ENCODE measurements at regions not wholly inside any gene's neighbourhood (a gene's known extent, or its start where the extent isn't known, plus 50 kb on each side); places are given as distances from the start of the nearest gene placed in this dataset.

GRCh38 chr2:192247456-192247855, 52.7 kb upstream of the TMEFF2 start:
- Histone ChIP-seq H3K4me2 (ENCODE audit: low read depth, low read length) (no peak overlapping the region), H3K9ac (ENCODE audit: insufficient read depth, low read depth, low read length) (no peak overlapping the region), H3K36me3 (replicated peaks in 1 of 2; ENCODE audit: control insufficient read depth in 1 of 2, insufficient read depth in 2 of 2, low read length in 2 of 2) (no peaks in the 10 kb centered on the region), H3K27ac (ENCODE audit: extremely low read length, insufficient read depth, low read length) (no peak overlapping the region), H3K27me3 (ENCODE audit: control insufficient read depth in 1 of 2, insufficient read depth in 2 of 2, low read length in 2 of 2) (no peaks in the 10 kb centered on the region), H2AFZ (ENCODE audit: low read length) (no peak overlapping the region), H3K4me3 (replicated peaks in 1 of 3; ENCODE audit: insufficient read depth in 1 of 3, low read depth in 2 of 3, low read length in 3 of 3) (no peak overlapping the region), H3K79me2 (ENCODE audit: insufficient read depth, low read length) (no peaks in the 10 kb centered on the region), H4K20me1 (ENCODE audit: insufficient read depth, low read length) (no peaks in the 10 kb centered on the region), H3K9me3 (ENCODE audit: low read length) (no peaks in the 10 kb centered on the region), H3K4me1 (ENCODE audit: insufficient read depth, low read length) (no peaks in the 10 kb centered on the region)
- ATAC-seq, result no peak
- intact Hi-C loops (cut with micrococcal nuclease; ENCODE audit: unreplicated experiment), result no loop called here
- TF ChIP-seq FOXP1 (IDR thresholded peaks at IDR 0.05) (no peak), FOXP1 (CRISPR knock-in tag; IDR thresholded peaks at IDR 0.05) (no peak), BHLHE40 (IDR thresholded peaks at IDR 0.05; ENCODE audit: low read length) (no peak), NFKBIZ (CRISPR knock-in tag; IDR thresholded peaks at IDR 0.05) (no peak), KAT7 (CRISPR knock-in tag; IDR thresholded peaks at IDR 0.05; ENCODE audit: borderline replicate concordance) (no peak), TBL1XR1 (IDR thresholded peaks at IDR 0.05; ENCODE audit: borderline replicate concordance, low read length, partially characterized antibody) (no peak), PREB (CRISPR knock-in tag; IDR thresholded peaks at IDR 0.05) (no peak), HMGXB3 (CRISPR knock-in tag; IDR thresholded peaks at IDR 0.05; ENCODE audit: borderline replicate concordance) (no peak), ZNF562 (CRISPR knock-in tag; IDR thresholded peaks at IDR 0.05; ENCODE audit: borderline replicate concordance) (no peak), ZNF101 (CRISPR knock-in tag; IDR thresholded peaks at IDR 0.05; ENCODE audit: borderline replicate concordance, low read depth) (no peak), ZSCAN9 (CRISPR knock-in tag; IDR thresholded peaks at IDR 0.05; ENCODE audit: borderline replicate concordance) (no peak), ZNF713 (CRISPR knock-in tag; IDR thresholded peaks at IDR 0.05) (no peak), SIN3A (IDR thresholded peaks at IDR 0.05; ENCODE audit: borderline replicate concordance, low read depth, low read length) (no peak), KLF11 (CRISPR knock-in tag; IDR thresholded peaks at IDR 0.05) (no peak)
- TF ChIP-seq, protein P1, sequence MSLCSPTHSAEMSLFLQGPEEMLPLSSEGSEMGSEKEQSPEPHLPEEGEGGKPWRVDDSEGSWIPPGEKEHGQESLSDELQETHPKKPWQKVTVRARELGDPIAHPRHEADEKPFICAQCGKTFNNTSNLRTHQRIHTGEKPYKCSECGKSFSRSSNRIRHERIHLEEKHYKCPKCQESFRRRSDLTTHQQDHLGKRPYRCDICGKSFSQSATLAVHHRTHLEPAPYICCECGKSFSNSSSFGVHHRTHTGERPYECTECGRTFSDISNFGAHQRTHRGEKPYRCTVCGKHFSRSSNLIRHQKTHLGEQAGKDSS (CRISPR knock-in tag; IDR thresholded peaks at IDR 0.05; ENCODE audit: borderline replicate concordance, low read depth), result no peak
- no peak for DNase-seq (ENCODE audit: low spot score)
- WGBS (ENCODE audit: low lambda C conversion rate), result 1% methylated on average over 3 of the region's 3 CpGs
- no peak for FAIRE-seq
- CTCF ChIA-PET (ENCODE audit: low intra/inter-chr PET ratio, low total read pairs), result no interaction called here
- in situ Hi-C loops (cut with HindIII; ENCODE audit: extremely low pct_ligation_motif_present, low pct_unique_long_range_greater_than_20kb), result no loop called here
- POLR2A ChIA-PET, result no interaction called here
- no TSS peak for BruUV-seq (replicated peaks)
